VCaP (cell line): ENCODE measurements at regions not wholly inside any gene's neighbourhood (a gene's known extent, or its start where the extent isn't known, plus 50 kb on each side); places are given as distances from the start of the nearest gene placed in this dataset.

Experiments used
- H3K27ac ChIP-seq: fragments of 450-650 bp; 2 replicates; pipeline ENCODE4 v1.5.1; 2017
- TF ChIP-seq, protein P1 (sequence below): fragments of 450-650 bp; conservative IDR thresholded peaks from 2 replicates; pipeline ENCODE4 v1.5.1; 2017; ENCODE audit warnings: mild to moderate bottlenecking, moderate library complexity

DNA sequence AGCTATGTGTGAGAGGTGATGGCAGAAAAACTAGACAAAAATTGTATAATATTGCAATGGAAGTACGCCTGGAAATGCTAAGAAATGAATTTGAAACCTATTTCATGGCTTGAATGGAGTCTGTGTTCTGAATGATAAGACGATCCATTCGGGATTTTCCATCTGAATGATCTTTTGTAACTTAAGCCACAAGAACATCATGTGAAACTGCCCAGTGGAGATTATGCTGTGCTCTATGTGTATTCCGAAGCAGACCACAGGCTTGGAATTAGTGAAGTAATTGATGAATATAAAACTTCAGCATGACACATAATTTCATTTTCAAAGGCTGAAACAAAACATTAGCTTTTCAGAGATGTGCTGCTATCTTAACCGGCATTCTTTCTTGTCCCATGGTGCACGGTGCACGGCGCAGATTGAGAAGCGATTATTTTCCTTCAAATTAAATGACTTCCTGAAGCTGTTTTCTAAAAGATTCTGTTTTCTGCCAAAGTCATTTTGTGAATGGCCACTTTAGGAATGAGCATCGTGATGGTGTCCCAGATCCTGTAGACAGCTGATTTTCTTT is 652.9 kb downstream of the PLA2G4A start:
- TF ChIP-seq, protein P1, sequence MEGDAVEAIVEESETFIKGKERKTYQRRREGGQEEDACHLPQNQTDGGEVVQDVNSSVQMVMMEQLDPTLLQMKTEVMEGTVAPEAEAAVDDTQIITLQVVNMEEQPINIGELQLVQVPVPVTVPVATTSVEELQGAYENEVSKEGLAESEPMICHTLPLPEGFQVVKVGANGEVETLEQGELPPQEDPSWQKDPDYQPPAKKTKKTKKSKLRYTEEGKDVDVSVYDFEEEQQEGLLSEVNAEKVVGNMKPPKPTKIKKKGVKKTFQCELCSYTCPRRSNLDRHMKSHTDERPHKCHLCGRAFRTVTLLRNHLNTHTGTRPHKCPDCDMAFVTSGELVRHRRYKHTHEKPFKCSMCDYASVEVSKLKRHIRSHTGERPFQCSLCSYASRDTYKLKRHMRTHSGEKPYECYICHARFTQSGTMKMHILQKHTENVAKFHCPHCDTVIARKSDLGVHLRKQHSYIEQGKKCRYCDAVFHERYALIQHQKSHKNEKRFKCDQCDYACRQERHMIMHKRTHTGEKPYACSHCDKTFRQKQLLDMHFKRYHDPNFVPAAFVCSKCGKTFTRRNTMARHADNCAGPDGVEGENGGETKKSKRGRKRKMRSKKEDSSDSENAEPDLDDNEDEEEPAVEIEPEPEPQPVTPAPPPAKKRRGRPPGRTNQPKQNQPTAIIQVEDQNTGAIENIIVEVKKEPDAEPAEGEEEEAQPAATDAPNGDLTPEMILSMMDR = no peak
- H3K27ac ChIP-seq = no peak overlapping the region

DNA sequence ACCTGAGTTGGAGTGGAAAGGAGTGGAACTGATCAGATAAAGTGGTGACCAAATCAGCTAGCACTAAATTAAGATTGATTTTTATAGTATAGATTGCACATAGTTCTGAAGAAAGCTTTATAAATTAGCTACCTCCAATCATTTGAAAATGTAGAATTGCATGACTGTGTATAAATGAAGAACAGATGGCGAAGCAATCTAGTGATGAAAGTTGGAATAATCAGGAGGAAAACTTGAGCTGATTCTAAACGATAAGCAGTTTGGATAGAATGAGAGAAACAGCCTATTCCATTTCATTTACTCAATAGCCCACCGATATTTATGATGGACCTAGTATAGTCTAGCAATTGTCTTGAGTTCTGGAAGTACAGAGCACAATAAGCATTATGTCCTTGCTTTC is 661.5 kb downstream of the PLA2G4A start:
- no peak overlapping the region for H3K27ac ChIP-seq
- TF ChIP-seq, protein P1 = no peak

DNA sequence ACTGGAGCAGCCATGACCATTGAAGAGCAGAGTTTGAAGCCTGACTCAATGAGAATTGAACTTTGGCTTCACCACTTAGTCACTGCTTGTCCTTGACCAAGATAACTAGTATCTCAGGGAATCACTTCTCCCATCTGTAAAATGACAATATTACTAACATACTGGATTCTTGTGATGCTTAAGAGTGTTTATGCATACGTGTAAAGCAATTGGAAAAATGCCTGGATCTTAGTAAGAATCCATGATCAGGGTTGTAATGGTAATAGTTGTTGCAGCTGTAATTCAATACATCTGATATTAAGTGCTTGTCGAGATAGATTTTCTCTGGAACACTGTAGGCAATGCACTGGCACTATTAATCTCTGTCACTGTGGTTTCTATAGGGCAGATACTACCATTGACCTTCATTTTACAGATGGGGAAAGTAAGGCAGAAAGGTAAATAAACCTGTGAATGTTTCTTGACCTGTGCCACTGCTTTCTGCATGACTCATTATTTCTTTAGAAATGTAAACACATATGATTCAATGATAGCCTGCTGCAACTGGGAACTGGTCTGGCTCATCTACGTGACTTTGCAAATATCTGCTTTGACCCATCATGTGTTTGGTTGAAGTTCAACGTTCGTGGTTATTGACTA is 662.5 kb downstream of the PLA2G4A start:
- H3K27ac ChIP-seq = no peak overlapping the region
- TF ChIP-seq, protein P1 = no peak

DNA sequence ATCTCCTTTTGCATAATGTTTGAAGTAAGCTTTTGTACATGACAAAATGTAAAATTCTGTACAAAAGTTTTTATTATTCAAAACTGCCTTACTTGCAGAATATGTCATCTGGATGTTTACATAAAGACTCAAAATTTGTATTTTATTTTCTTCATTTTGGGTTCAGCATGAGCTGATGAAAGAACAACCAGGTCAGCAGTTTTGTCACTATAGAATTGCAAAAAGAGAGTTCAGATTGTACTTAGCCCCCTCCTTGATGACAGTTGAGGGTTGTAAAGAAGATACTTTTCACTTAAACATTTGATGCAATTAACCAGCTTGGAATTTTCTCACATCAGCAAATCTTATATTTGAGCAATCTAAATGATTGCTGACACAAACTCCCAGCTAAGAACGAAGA is 669.3 kb downstream of the PLA2G4A start:
- TF ChIP-seq, protein P1 = no peak
- H3K27ac ChIP-seq = no peak overlapping the region

DNA sequence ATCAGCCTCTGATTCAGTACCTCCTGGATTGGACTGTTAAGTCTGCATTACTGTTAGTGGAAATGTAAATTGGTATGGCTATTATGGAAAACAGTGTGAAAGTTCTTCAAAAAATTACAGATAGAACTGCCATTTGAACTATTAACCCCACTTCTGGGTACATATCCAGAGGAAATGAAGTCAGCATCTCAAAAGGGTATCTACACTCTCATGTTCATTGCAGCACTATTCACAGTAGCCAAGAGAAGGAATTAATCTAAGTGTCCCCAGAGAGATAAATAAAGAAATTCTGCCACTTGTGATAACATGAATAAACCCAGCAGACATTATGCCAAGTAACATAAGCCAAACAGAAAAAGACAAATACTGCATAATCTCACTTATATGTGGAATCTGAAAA is 676.0 kb downstream of the PLA2G4A start:
- H3K27ac ChIP-seq = no peak overlapping the region
- TF ChIP-seq, protein P1 = no peak

DNA sequence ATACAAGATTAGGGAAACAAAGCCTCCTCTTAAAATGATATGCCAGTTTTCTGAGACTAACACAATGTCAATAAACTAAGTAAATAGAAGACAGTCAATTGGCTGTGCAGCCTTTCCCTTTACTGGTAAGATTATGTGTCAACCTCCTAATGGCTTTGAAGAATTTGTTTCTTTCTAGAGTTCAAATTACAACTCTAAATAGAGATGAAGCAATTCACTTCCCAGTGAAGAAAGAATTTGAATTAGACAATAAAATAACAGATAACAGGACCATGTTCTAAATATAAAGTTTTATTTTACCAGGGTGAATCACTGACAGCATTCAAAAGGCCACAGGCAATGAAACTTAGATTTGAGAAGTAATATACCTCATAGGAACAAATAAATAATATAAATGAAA is 680.3 kb downstream of the PLA2G4A start:
- peak overlapping the region; percentile 35 for H3K27ac ChIP-seq
- TF ChIP-seq, protein P1 = no peak

DNA sequence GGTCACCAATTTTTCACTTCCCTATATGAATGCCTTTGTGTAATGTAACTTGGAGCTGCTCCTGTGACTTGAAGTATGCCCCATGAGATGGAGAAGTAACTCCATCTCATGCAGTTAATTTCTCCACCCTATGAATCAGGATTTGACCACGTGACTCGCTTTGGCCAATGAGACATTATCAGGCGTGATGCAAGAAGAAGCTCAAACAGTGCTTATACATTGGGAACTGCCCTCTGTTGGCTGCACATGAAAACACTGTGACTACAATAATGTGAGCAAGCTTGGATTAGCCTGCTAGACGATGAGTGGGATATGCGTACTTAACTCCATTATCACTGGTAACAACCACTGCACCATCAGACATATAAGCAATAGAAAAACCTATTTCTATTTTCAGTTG is 684.4 kb downstream of the PLA2G4A start:
- TF ChIP-seq, protein P1 = no peak
- H3K27ac ChIP-seq = no peak overlapping the region
